ENCODE measurements at regions not wholly inside any gene's neighbourhood (a gene's known extent, or its start where the extent isn't known, plus 50 kb on each side); places are given as distances from the start of the nearest gene placed in this dataset.

- TF ChIP-seq EZH2phosphoT487 (IDR thresholded peaks at IDR 0.05; ENCODE audit: borderline replicate concordance) (no peak), EZH2 (IDR thresholded peaks at IDR 0.05) (no peak), CTCF (IDR thresholded peaks at IDR 0.05 in 2 of 3, conservative IDR thresholded peaks at IDR 0.05 in 1 of 3; ENCODE audit: borderline replicate concordance in 1 of 3, insufficient read depth in 1 of 3, low read depth in 2 of 3, low read length in 2 of 3) (no peak), POLR2AphosphoS5 (IDR thresholded peaks at IDR 0.05; ENCODE audit: low read depth, low read length) (no peak), ZNF274 (IDR thresholded peaks at IDR 0.05; ENCODE audit: low read depth, low read length) (no peak), TCF7L2 (IDR thresholded peaks at IDR 0.05; ENCODE audit: borderline replicate concordance, extremely low read depth, insufficient read depth, insufficient read length) (no peak), JUND (IDR thresholded peaks at IDR 0.05) (no peak), YY1 (IDR thresholded peaks at IDR 0.05; ENCODE audit: extremely low read depth, insufficient replicate concordance, low read depth, low read length) (no peak), FOSL1 (IDR thresholded peaks at IDR 0.05; ENCODE audit: low read depth) (no peak), ZFX (IDR thresholded peaks at IDR 0.05) (no peak), POLR2A (IDR thresholded peaks at IDR 0.05; ENCODE audit: borderline replicate concordance, extremely low read depth, insufficient read depth, insufficient read length) (no peak), CEBPB (IDR thresholded peaks at IDR 0.05; ENCODE audit: low read depth) (no peak), EGR1 (IDR thresholded peaks at IDR 0.05; ENCODE audit: low read depth) (no peak), SIN3A (IDR thresholded peaks at IDR 0.05; ENCODE audit: low read depth) (no peak)
Measured at GRCh38 chr14:104376202-104377140, 203.1 kb upstream of the C14orf180 start.
